Nephron (organoid): ENCODE measurements at regions not wholly inside any gene's neighbourhood (a gene's known extent, or its start where the extent isn't known, plus 50 kb on each side); places are given as distances from the start of the nearest gene placed in this dataset.

ENCODE experiments used
- H3K27ac Mint-ChIP-seq, 3 experiments: 2 replicates each; pipeline ENCODE4 v1.8.0; 2020; ENCODE audit warnings: mixed read lengths in 3 of 3, mild to moderate bottlenecking in 2 of 3, moderate library complexity in 1 of 3
- H3K27me3 Mint-ChIP-seq: 2 replicates; pipeline ENCODE4 v1.8.0; 2021; ENCODE audit warnings: low read depth, mild to moderate bottlenecking, moderate library complexity, mixed read lengths
- H3K36me3 Mint-ChIP-seq: 2 replicates; pipeline ENCODE4 v1.8.0; 2020; ENCODE audit warnings: low read depth, mixed read lengths
- H3K4me1 Mint-ChIP-seq: 2 replicates; pipeline ENCODE4 v1.8.0; 2020; ENCODE audit warnings: mixed read lengths
- H3K4me3 Mint-ChIP-seq, 3 experiments: 2 replicates each; pipeline ENCODE4 v1.8.0; 2020; ENCODE audit warnings: mild to moderate bottlenecking in 3 of 3, mixed read lengths in 3 of 3, moderate library complexity in 2 of 3
- H3K9me3 Mint-ChIP-seq: 2 replicates; pipeline ENCODE4 v1.8.0; 2020; ENCODE audit warnings: mixed read lengths
- CTCF ChIP-seq, 3 experiments: fragments of 200-600 bp; sonication (generic); IDR thresholded peaks; one replicate each; pipeline ENCODE4 v1.5.0; 2021; ENCODE audit warnings: antibody characterized with exemption in 3 of 3; ENCODE audit not compliant: unreplicated experiment in 3 of 3

- TF ChIP-seq CTCF (IDR thresholded peaks at IDR 0.05; ENCODE audit: unreplicated experiment in 3 of 3), result no peak
- H3K27ac Mint-ChIP-seq, result peak overlapping the region; percentile 41 to 74 (median 73)
- H3K4me1 Mint-ChIP-seq, result peaks cover 14% of the 10 kb centered on the region
- no peak overlapping the region for H3K4me3 Mint-ChIP-seq
- H3K9me3 Mint-ChIP-seq, result peaks cover 6% of the 10 kb centered on the region
- H3K36me3 Mint-ChIP-seq, result no peaks in the 10 kb centered on the region
- no peaks in the 10 kb centered on the region for H3K27me3 Mint-ChIP-seq
Measured at GRCh38 chr11:107276077-107276476, 181.5 kb downstream of the CWF19L2 start.

- TF ChIP-seq CTCF (IDR thresholded peaks at IDR 0.05; ENCODE audit: unreplicated experiment in 3 of 3), result no peak
- Mint-ChIP-seq H3K4me3 (no peak overlapping the region), H3K27me3 (no peaks in the 10 kb centered on the region), H3K36me3 (no peaks in the 10 kb centered on the region), H3K4me1 (peaks cover 14% of the 10 kb centered on the region), H3K9me3 (peaks cover 6% of the 10 kb centered on the region), H3K27ac (peak overlapping the region; percentile 41 to 74 (median 73))
Measured at GRCh38 chr11:107275632-107276031, 182.0 kb downstream of the CWF19L2 start.

- H3K27me3 Mint-ChIP-seq, result no peaks in the 10 kb centered on the region
- H3K4me3 Mint-ChIP-seq, result no peak overlapping the region
Measured at GRCh38 chr11:107274138-107274537, 183.5 kb downstream of the CWF19L2 start.

GRCh38 chr11:107272561-107272960, 185.1 kb downstream of the CWF19L2 start:
- Mint-ChIP-seq H3K27ac (no peak overlapping the region), H3K36me3 (no peaks in the 10 kb centered on the region), H3K27me3 (no peaks in the 10 kb centered on the region), H3K4me1 (peaks cover 14% of the 10 kb centered on the region), H3K9me3 (no peaks in the 10 kb centered on the region), H3K4me3 (no peak overlapping the region)
- TF ChIP-seq CTCF (IDR thresholded peaks at IDR 0.05; ENCODE audit: unreplicated experiment in 3 of 3), result no peak

More at GRCh38 chr11:107274138-107274537, 183.5 kb downstream of the CWF19L2 start:
- no peak for TF ChIP-seq CTCF (IDR thresholded peaks at IDR 0.05; ENCODE audit: unreplicated experiment in 3 of 3)
- Mint-ChIP-seq H3K36me3 (no peaks in the 10 kb centered on the region), H3K4me1 (peaks cover 14% of the 10 kb centered on the region), H3K27ac (no peak overlapping the region), H3K9me3 (no peaks in the 10 kb centered on the region)

- no peak for TF ChIP-seq CTCF (IDR thresholded peaks at IDR 0.05; ENCODE audit: unreplicated experiment in 3 of 3)
- Mint-ChIP-seq H3K9me3 (no peaks in the 10 kb centered on the region), H3K27me3 (no peaks in the 10 kb centered on the region), H3K27ac (no peak overlapping the region), H3K36me3 (no peaks in the 10 kb centered on the region), H3K4me1 (peaks cover 9% of the 10 kb centered on the region), H3K4me3 (no peak overlapping the region)
Measured at GRCh38 chr11:107271425-107271824, 186.2 kb downstream of the CWF19L2 start.

- H3K4me3 Mint-ChIP-seq, result no peak overlapping the region
- no peaks in the 10 kb centered on the region for H3K4me1 Mint-ChIP-seq
- no peaks in the 10 kb centered on the region for H3K27me3 Mint-ChIP-seq
- TF ChIP-seq CTCF (IDR thresholded peaks at IDR 0.05; ENCODE audit: unreplicated experiment in 3 of 3), result no peak
- H3K36me3 Mint-ChIP-seq, result no peaks in the 10 kb centered on the region
- H3K27ac Mint-ChIP-seq, result no peak overlapping the region
- no peaks in the 10 kb centered on the region for H3K9me3 Mint-ChIP-seq
Measured at GRCh38 chr11:107268977-107269376, 188.6 kb downstream of the CWF19L2 start.
